HG03108 (cell line): ENCODE measurements at regions not wholly inside any gene's neighbourhood (a gene's known extent, or its start where the extent isn't known, plus 50 kb on each side); places are given as distances from the start of the nearest gene placed in this dataset.
"Not testable (repeated sequence)": the region's sequence is repeated elsewhere in the genome, so short reads cannot be mapped to it uniquely, and the experiment has no call there.

Experiments used
- ATAC-seq: cut with Tn5 transposase; IDR thresholded peaks from one replicate; pipeline ENCODE4 v1.9.1; 2021; ENCODE audit warnings: moderate library complexity; ENCODE audit not compliant: unreplicated experiment

DNA sequence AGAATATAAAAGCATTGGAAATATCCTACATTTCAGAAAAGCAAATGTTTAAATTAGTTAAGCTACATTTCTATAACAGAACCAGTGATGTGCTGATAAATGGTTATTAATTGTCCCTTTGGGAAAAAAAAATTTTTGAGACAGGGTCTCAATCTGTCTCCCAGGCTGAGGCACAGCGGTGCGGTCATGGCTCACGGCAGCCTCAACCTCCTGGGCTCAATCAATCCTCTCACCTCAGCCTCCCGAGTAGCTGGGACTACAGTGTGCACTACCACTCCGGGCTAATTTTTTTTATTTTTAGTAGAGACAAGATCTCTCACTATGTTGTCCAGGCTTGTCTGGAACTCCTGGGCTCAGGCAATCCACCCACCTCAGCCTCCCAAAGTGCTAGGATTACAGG is 194.8 kb upstream of the SALL3 start:
- no peak for ATAC-seq

- no peak for ATAC-seq
Measured at GRCh38 chr18:78785706-78786105, 193.9 kb upstream of the SALL3 start.

DNA sequence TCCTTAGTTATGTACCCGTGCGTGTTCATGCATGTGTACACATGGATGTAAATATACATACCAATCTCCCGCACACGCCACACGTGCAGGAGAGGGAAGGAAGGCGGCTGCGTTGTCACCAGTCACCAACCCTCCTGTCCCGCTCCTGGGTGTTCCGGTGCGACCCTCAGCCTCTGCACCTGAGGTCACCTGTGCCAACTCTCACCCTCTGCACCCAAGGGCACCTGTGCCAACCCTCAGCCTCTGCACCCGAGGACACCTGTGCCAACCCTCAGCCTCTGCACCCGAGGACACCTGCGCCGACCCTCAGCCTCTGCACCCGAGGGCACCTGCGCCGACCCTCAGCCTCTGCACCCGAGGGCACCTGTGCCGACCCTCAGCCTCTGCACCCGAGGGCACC is 192.8 kb upstream of the SALL3 start:
- no peak for ATAC-seq

DNA sequence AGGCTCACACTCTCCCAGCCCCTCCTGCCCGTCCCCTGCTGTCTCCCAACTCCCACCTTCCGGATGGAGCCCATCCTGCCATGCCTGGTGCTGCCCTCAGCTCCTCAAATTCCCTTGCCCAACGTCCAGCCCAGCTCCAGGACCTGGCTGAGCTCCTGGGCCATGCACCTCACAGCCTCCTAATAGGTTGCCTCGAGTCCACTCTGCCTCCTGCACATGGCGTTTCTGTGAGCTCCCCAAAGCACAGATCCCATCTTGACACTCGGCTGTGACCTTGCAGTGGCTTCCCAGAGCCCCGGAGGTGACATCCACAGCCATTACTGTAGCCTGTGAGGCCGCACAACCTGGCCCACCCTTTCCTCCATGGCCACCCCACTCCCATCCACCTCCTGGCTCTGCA is 191.9 kb upstream of the SALL3 start:
- no peak for ATAC-seq

DNA sequence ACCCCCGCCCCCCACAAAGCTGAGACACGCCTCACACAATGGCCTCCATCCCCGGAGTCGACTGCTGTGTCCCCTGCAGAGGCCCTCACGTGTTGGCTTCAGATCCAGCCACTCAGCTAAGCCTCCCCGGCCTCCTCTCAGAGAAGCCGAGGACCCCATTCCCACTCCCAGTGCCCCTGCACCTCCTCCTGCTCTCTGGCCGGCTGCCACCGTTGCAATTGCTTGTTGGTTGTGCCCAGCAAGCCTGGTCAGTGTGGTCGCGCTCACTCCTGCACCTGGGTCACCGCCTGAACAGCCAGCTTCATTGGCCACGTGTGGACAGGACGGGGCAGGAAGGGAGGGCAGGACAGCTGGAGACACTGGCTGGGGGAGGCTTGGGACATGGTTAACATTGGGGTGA is 191.5 kb upstream of the SALL3 start:
- no peak for ATAC-seq

- ATAC-seq = no peak
Measured at GRCh38 chr18:78789850-78790249, 189.8 kb upstream of the SALL3 start.

DNA sequence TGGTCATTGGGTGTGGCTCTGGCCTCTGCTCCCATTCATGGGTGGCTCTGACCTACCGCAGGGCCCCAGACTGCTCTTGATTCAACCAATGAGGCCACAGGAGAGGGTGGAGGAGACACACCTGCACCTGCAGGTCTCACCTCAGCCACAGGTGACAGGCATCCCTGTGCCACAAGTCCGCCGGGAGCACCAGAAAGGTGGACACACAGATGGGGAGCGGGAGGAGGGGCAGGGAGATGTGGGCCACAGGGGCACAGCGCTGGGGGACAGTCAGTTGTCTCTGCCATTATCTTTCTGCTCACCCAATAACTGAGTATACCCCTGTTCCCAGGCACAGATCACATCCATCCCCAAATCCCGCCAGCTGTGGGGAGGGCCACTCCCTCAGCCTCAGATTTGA is 189.1 kb upstream of the SALL3 start:
- ATAC-seq = no peak

- no peak for ATAC-seq
Measured at GRCh38 chr18:78790960-78791359, 188.7 kb upstream of the SALL3 start.

DNA sequence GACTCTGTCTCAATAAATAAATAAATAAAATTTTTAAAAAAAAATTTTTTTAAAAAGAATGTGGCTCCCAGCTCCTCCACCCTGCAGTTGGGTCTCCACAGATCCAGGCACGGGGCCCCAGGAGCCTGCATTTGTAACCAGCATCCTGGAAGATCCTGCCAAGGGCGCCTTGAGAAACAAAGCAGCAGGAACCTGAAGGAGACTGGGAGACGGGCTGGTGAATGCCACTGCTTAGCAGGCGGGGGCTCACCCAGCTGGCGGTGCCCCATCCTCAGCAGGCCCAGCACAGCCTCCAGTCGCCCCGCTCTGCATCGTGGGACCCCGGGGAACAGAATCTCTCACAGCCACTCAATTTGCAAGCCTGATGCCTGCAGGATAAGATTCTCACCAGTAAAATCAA is 187.5 kb upstream of the SALL3 start:
- ATAC-seq = no peak

- ATAC-seq = no peak
Measured at GRCh38 chr18:78792736-78793135, 186.9 kb upstream of the SALL3 start.

GRCh38 chr18:78793313-78794070 is 186.1 kb upstream of the SALL3 start:
- ATAC-seq = no peak

DNA sequence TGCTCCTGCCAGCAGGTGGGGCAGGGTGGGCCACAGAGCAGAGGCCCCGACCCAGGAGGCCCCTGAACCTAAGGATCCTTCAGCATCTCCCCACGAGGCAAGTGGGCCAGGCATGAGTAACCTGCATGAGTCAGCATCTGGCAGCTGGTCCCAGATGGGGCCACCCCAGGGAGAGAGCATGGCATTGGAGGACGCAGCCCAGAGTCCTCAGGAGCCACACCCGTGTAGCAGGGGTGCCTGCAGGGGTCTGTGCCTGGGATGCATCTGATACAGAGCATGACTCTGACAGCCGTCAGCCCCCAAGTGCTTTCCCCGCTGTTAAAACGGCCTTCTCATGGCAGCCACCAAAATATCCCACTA is 185.6 kb upstream of the SALL3 start:
- ATAC-seq = no peak

DNA sequence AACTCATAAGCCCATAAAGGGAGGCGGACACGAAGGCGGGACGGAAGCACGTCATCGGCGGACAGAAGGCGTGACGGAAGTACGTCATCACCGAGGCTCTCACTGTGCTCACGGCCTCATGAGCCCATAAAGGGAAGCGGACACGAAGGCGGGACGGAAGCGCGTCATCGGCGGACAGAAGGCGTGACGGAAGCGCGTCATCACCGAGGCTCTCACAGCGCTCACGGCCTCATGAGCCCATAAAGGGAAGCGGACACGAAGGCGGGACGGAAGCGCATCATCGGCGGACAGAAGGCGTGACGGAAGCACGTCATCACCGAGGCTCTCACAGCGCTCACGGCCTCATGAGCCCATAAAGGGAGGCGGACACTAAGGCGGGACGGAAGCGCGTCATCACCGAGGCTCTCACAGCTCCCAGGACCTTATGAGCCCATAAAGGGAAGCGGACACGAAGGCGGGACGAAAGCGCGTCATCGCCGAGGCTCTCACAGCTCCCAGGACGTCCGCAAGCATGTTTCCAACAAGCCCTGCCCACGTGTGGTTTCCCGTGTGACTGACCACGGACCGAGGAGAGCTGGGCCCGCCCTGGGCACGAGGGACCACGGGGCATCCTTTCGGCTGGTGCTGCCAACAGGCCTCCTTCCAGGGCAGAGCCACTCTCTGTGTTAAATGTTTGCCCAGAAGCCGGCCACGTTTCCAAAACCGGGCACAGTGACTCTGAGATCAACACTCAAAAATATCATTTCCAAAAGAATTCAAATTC is 182.7 kb upstream of the SALL3 start:
- ATAC-seq = no peak

- no peak for ATAC-seq
Measured at GRCh38 chr18:78797499-78797898, 182.1 kb upstream of the SALL3 start.

DNA sequence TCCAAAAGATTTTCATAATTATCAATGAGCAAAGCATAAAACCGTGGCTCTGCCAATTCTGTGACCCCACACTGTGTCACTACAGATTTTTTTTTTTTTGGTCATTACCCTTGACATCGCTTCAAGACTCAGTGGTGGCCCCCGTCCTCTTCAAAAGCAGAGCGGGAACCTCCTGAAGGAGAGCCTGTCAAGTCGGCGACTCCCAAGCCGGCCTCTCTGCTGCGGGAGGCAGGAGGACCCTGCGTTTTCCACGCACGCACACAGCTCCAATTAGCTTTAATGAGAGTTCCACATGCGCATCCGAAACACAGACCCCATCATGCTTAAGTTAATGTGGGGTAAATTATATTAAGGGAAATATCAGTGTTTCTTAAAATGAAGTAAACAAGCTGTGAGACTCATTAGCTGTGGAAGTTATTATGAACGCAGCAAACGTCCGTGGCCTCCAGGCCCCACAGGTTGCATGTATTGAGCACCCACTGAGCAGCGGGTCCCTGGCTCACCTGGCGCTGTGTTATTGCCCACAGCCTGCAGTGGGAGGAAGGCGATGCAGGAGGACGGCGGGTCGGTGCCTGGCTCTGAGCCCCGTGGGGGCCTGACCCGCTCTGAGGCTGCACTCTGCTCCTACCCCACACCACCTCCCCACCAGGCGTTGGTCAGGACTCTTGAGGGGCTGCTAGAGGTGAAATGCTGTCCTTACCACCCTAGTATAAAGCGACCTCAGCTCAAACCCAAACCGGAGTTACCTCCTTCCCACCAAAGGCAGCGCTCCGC is 181.0 kb upstream of the SALL3 start:
- ATAC-seq = no peak

DNA sequence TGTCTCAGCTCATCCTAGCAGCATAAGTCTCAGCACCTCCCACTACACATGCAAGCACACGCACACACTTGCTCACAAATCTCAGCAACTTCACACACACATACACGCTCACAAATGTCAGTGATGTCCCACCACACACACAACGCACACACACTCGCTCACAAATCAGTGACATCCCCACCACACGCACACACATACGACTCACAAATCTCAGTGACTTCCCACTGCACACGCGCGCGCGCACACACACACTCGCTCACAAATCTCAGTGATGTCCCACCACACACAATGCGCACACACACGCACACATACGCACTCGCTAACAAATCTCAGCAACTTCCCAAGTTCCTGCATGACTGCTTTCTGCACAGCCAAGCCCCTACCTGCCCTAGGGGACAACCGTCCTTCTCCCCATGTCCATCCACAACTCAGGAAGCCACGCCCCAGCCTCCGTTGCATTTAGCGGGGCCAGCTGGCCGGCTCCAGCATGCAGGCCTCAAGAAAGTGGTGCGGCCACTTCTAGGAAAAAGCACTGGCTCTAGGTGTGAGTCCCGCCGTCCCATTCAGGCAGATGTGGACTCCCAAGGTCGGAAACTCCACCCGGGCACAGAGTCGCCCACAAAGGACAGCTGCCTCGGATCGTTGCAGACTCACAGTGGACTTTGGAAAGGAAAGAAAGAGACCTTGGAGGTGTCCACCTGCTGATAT is 180.1 kb upstream of the SALL3 start:
- ATAC-seq = no peak

- not testable (repeated sequence) for ATAC-seq
Measured at GRCh38 chr18:78800102-78800851, 179.3 kb upstream of the SALL3 start.

DNA sequence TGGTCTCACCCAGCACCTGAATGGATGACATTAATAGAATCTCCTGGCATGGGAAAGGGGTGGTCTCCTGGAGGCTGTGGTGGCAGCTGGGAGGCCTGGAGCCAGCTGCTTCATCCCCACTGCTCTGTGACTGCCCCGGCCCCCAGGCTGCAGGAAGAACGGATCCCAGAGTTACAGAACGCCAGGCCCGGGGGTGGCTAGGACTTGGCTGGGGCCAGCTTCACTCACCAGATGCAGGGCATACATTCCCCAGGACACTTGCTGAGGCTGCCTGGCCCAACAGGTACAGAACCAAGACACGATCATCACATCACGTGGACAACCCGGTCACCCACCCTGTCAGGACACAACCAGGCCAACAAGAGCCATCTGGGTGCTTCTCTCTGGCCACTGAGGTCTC is 178.6 kb upstream of the SALL3 start:
- ATAC-seq = no peak

DNA sequence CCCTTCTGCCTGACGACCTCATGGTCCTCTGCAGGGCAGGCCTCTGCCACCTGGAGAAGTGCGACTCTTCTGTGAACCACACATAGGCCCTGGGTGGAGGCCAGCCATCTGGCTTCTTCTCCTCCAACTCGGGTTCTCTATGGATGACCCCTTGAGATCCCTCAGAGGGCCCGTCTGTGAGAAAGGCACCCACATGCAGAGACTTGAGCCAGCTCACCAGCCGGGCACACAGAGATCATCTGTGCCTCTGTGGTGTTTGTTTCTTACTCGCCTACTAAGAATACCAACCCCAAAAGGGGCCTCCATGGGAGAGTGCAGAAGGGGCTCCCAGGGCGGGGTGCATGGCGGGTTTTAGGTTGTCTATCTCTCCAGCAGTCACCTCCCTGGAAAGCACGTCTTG is 176.5 kb upstream of the SALL3 start:
- no peak for ATAC-seq

GRCh38 chr18:78804206-78805030 is 175.2 kb upstream of the SALL3 start:
- no peak for ATAC-seq
